VCaP (cell line): ENCODE measurements at regions not wholly inside any gene's neighbourhood (a gene's known extent, or its start where the extent isn't known, plus 50 kb on each side); places are given as distances from the start of the nearest gene placed in this dataset.
"Not testable (repeated sequence)": the region's sequence is repeated elsewhere in the genome, so short reads cannot be mapped to it uniquely, and the experiment has no call there.

Experiments
- H3K27ac ChIP-seq: fragments of 450-650 bp; 2 replicates; pipeline ENCODE4 v1.5.1; 2017
- CTCF ChIP-seq: fragments of 450-650 bp; conservative IDR thresholded peaks from 2 replicates; pipeline ENCODE4 v1.5.1; 2017; ENCODE audit warnings: mild to moderate bottlenecking, moderate library complexity

GRCh38 chr2:182506606-182507005 is 79.8 kb upstream of the PDE1A start:
- TF ChIP-seq CTCF: no peak
- H3K27ac ChIP-seq: no peak overlapping the region

- H3K27ac ChIP-seq: not testable (repeated sequence)
Observed at GRCh38 chr2:182508583-182508982, 81.7 kb upstream of the PDE1A start.

GRCh38 chr2:182509216-182509615 is 82.4 kb upstream of the PDE1A start:
- no peak overlapping the region for H3K27ac ChIP-seq
- no peak for TF ChIP-seq CTCF

- no peak overlapping the region for H3K27ac ChIP-seq
- TF ChIP-seq CTCF: no peak
Observed at GRCh38 chr2:182521453-182522404, 94.9 kb upstream of the PDE1A start.

GRCh38 chr2:182522405-182522896 is 95.6 kb upstream of the PDE1A start:
- TF ChIP-seq CTCF: no peak
- H3K27ac ChIP-seq: no peak overlapping the region

- TF ChIP-seq CTCF: no peak
- no peak overlapping the region for H3K27ac ChIP-seq
Observed at GRCh38 chr2:182522972-182523473, 96.2 kb upstream of the PDE1A start.

- TF ChIP-seq CTCF: no peak
- H3K27ac ChIP-seq: no peak overlapping the region
Observed at GRCh38 chr2:182530636-182531035, 103.8 kb upstream of the PDE1A start.

GRCh38 chr2:182540252-182540651 is 113.4 kb upstream of the PDE1A start:
- TF ChIP-seq CTCF: no peak
- no peak overlapping the region for H3K27ac ChIP-seq
